Right atrium auricular region (tissue), 2 donors: ENCODE measurements at regions not wholly inside any gene's neighbourhood (a gene's known extent, or its start where the extent isn't known, plus 50 kb on each side); places are given as distances from the start of the nearest gene placed in this dataset.

ENCODE experiments used
- DNase-seq: peaks from one replicate; pipeline ENCODE4 v3.0.0-alpha.2; 2019; ENCODE audit warnings: low spot score
- H3K27ac ChIP-seq, 2 donors: fragments of 200-600 bp; sonication (generic); 1 replicate in 1 of 2; 2 replicates in 1 of 2; pipeline ENCODE4 v1.5.1; 2016 to 2019
- H3K27me3 ChIP-seq, 2 donors: fragments of 200-600 bp; sonication (generic); one replicate each; pipeline versions ENCODE4 v1.5.1 to v1.6.0; 2017 to 2019
- H3K36me3 ChIP-seq: fragments of 200-600 bp; sonication (generic); one replicate; pipeline ENCODE4 v1.5.1; 2016
- H3K4me1 ChIP-seq, 2 donors: fragments of 200-600 bp; sonication (generic); one replicate each; pipeline versions ENCODE4 v1.5.1 to v1.6.0; 2017 to 2019
- H3K4me3 ChIP-seq, 2 donors: fragments of 200-600 bp; sonication (generic); 1 replicate in 1 of 2; 2 replicates in 1 of 2; pipeline ENCODE4 v1.5.1; 2017 to 2019; ENCODE audit warnings: mild to moderate bottlenecking in 1 of 2, moderate library complexity in 1 of 2
- H3K9me3 ChIP-seq, 2 donors: fragments of 200-600 bp; sonication (generic); one replicate each; pipeline ENCODE4 v1.5.1; 2019
- CTCF ChIP-seq, 2 donors: fragments of 200-600 bp; sonication (generic); IDR thresholded peaks; one replicate each; pipeline ENCODE4 v1.5.1; 2019; ENCODE audit warnings: antibody characterized with exemption in 2 of 2

- no peak for DNase-seq
- no peaks in the 10 kb centered on the region for H3K9me3 ChIP-seq
Measured at GRCh38 chr20:55745840-55746239, 259.5 kb downstream of the CBLN4 start.

GRCh38 chr20:55744896-55745295, 260.4 kb downstream of the CBLN4 start:
- TF ChIP-seq CTCF (IDR thresholded peaks at IDR 0.05) = no peak
- no peak overlapping the region for H3K27ac ChIP-seq
- no peak for DNase-seq
- no peak overlapping the region for H3K4me3 ChIP-seq
- no peaks in the 10 kb centered on the region for H3K27me3 ChIP-seq
- H3K4me1 ChIP-seq = no peaks in the 10 kb centered on the region
- no peaks in the 10 kb centered on the region for H3K36me3 ChIP-seq
- H3K9me3 ChIP-seq = no peaks in the 10 kb centered on the region

More at GRCh38 chr20:55745840-55746239, 259.5 kb downstream of the CBLN4 start:
- no peak for TF ChIP-seq CTCF (IDR thresholded peaks at IDR 0.05)
- Histone ChIP-seq H3K4me3 (no peak overlapping the region), H3K27me3 (no peaks in the 10 kb centered on the region), H3K4me1 (no peaks in the 10 kb centered on the region), H3K36me3 (no peaks in the 10 kb centered on the region), H3K27ac (no peak overlapping the region)

- no peaks in the 10 kb centered on the region for H3K27me3 ChIP-seq
- no peaks in the 10 kb centered on the region for H3K9me3 ChIP-seq
- H3K4me1 ChIP-seq = no peaks in the 10 kb centered on the region
- no peak overlapping the region for H3K4me3 ChIP-seq
- no peak for DNase-seq
- H3K36me3 ChIP-seq = no peaks in the 10 kb centered on the region
- TF ChIP-seq CTCF (IDR thresholded peaks at IDR 0.05) = no peak
- no peak overlapping the region for H3K27ac ChIP-seq
Measured at GRCh38 chr20:55741801-55742200, 263.5 kb downstream of the CBLN4 start.

GRCh38 chr20:55740076-55740475, 265.2 kb downstream of the CBLN4 start:
- Histone ChIP-seq H3K4me1 (no peaks in the 10 kb centered on the region), H3K27me3 (no peaks in the 10 kb centered on the region), H3K4me3 (no peak overlapping the region), H3K27ac (no peak overlapping the region), H3K36me3 (no peaks in the 10 kb centered on the region), H3K9me3 (no peaks in the 10 kb centered on the region)
- TF ChIP-seq CTCF (IDR thresholded peaks at IDR 0.05) = no peak
- DNase-seq = no peak

- H3K36me3 ChIP-seq = no peaks in the 10 kb centered on the region
- H3K4me3 ChIP-seq = no peak overlapping the region
- H3K9me3 ChIP-seq = no peaks in the 10 kb centered on the region
- no peak overlapping the region for H3K27ac ChIP-seq
- H3K4me1 ChIP-seq = no peaks in the 10 kb centered on the region
- no peak for DNase-seq
- no peaks in the 10 kb centered on the region for H3K27me3 ChIP-seq
- no peak for TF ChIP-seq CTCF (IDR thresholded peaks at IDR 0.05)
Measured at GRCh38 chr20:55730321-55730720, 275.0 kb downstream of the CBLN4 start.

GRCh38 chr20:55714736-55715135, 290.6 kb downstream of the CBLN4 start:
- H3K4me1 ChIP-seq = no peaks in the 10 kb centered on the region
- no peak for DNase-seq
- no peaks in the 10 kb centered on the region for H3K9me3 ChIP-seq
- H3K36me3 ChIP-seq = no peaks in the 10 kb centered on the region
- H3K4me3 ChIP-seq = no peak overlapping the region
- H3K27ac ChIP-seq = no peak overlapping the region
- no peak for TF ChIP-seq CTCF (IDR thresholded peaks at IDR 0.05)
- no peaks in the 10 kb centered on the region for H3K27me3 ChIP-seq
